H9 (cell line): ENCODE measurements at regions not wholly inside any gene's neighbourhood (a gene's known extent, or its start where the extent isn't known, plus 50 kb on each side); places are given as distances from the start of the nearest gene placed in this dataset.

ENCODE experiments used
- DNase-seq: peaks from one replicate; pipeline ENCODE4 v3.0.0-alpha.2; 2017
- H2AFZ ChIP-seq: one replicate; pipeline ENCODE4 v1.6.1; 2013; ENCODE audit warnings: mild to moderate bottlenecking, low read length, control low read depth, moderate library complexity
- H2AK5ac ChIP-seq: 2 replicates; pipeline ENCODE4 v1.6.1; 2013; ENCODE audit warnings: low read length, control low read depth, mixed read lengths; ENCODE audit not compliant: insufficient read length
- H2BK120ac ChIP-seq: one replicate; pipeline ENCODE4 v1.6.1; 2013; ENCODE audit warnings: low read depth, mild to moderate bottlenecking, low read length, control low read depth, inconsistent platforms; ENCODE audit not compliant: poor library complexity, severe bottlenecking
- H2BK12ac ChIP-seq: 2 replicates; pipeline ENCODE4 v1.6.1; 2013; ENCODE audit warnings: low read length, control low read depth, mixed read lengths, low read depth; ENCODE audit not compliant: insufficient read length
- H2BK15ac ChIP-seq: 2 replicates; pipeline ENCODE4 v1.6.1; 2013; ENCODE audit warnings: low read depth, low read length, control low read depth
- H2BK20ac ChIP-seq: one replicate; pipeline ENCODE4 v1.6.1; 2013; ENCODE audit warnings: low read depth, mild to moderate bottlenecking, low read length, control low read depth, inconsistent platforms; ENCODE audit not compliant: poor library complexity, severe bottlenecking
- H2BK5ac ChIP-seq: 2 replicates; pipeline ENCODE4 v1.6.1; 2013; ENCODE audit warnings: low read length, control low read depth, mixed read lengths; ENCODE audit not compliant: insufficient read length
- H3K14ac ChIP-seq: 2 replicates; pipeline ENCODE4 v1.6.1; 2013; ENCODE audit warnings: low read length, control low read depth; ENCODE audit not compliant: insufficient read depth
- H3K18ac ChIP-seq: 2 replicates; pipeline ENCODE4 v1.6.1; 2013; ENCODE audit warnings: low read depth, mild to moderate bottlenecking, mixed read lengths, low read length, control low read depth; ENCODE audit not compliant: insufficient read length
- H3K23ac ChIP-seq: 2 replicates; pipeline ENCODE4 v1.6.1; 2013; ENCODE audit warnings: low read length, control low read depth, mixed read lengths, low read depth; ENCODE audit not compliant: insufficient read length
- H3K23me2 ChIP-seq: 2 replicates; pipeline ENCODE4 v1.6.1; 2013; ENCODE audit warnings: low read depth, mild to moderate bottlenecking, mixed read lengths, low read length, control low read depth; ENCODE audit not compliant: insufficient read length, poor library complexity, severe bottlenecking
- H3K27ac ChIP-seq: 2 replicates; pipeline ENCODE4 v1.5.1; 2013; ENCODE audit warnings: low read length, control low read depth, mixed read lengths, low read depth; ENCODE audit not compliant: insufficient read length
- H3K27me3 ChIP-seq: 2 replicates; pipeline ENCODE4 v1.6.1; 2013; ENCODE audit warnings: low read length, control low read depth, inconsistent platforms; ENCODE audit not compliant: insufficient read depth
- H3K4ac ChIP-seq: 2 replicates; pipeline ENCODE4 v1.6.1; 2013; ENCODE audit warnings: low read depth, mild to moderate bottlenecking, control low read depth, inconsistent platforms, low read length, moderate library complexity
- H3K4me1 ChIP-seq: 2 replicates; pipeline ENCODE4 v1.6.1; 2013; ENCODE audit warnings: low read length, control low read depth, inconsistent platforms; ENCODE audit not compliant: insufficient read depth
- H3K4me2 ChIP-seq: 2 replicates; pipeline ENCODE4 v1.6.1; 2013; ENCODE audit warnings: low read length, control low read depth, mixed read lengths; ENCODE audit not compliant: insufficient read length, insufficient read depth
- H3K56ac ChIP-seq: 2 replicates; pipeline ENCODE4 v1.6.1; 2013; ENCODE audit warnings: low read depth, mild to moderate bottlenecking, mixed read lengths, low read length, control low read depth; ENCODE audit not compliant: insufficient read length
- H3K79me1 ChIP-seq: 2 replicates; pipeline ENCODE4 v1.6.1; 2013; ENCODE audit warnings: low read depth, mild to moderate bottlenecking, moderate library complexity, low read length, control low read depth, inconsistent platforms; ENCODE audit not compliant: insufficient read depth, poor library complexity, severe bottlenecking
- H3K79me2 ChIP-seq: 2 replicates; pipeline ENCODE4 v1.6.1; 2013; ENCODE audit warnings: low read length, control low read depth, inconsistent platforms; ENCODE audit not compliant: insufficient read depth
- H3K9ac ChIP-seq: 2 replicates; pipeline ENCODE4 v1.6.1; 2013; ENCODE audit warnings: low read length, control low read depth, mixed read lengths; ENCODE audit not compliant: insufficient read length; ENCODE audit errors: extremely low read depth
- H3K9me3 ChIP-seq: one replicate; pipeline ENCODE4 v1.6.1; 2013; ENCODE audit warnings: low read depth, low read length, inconsistent platforms; ENCODE audit not compliant: control insufficient read depth
- H3T11ph ChIP-seq: one replicate; pipeline ENCODE4 v1.6.1; 2013; ENCODE audit warnings: mild to moderate bottlenecking, low read length, control low read depth, inconsistent platforms
- H4K20me1 ChIP-seq: one replicate; pipeline ENCODE4 v1.6.1; 2013; ENCODE audit not compliant: control insufficient read depth, insufficient read length, insufficient read depth
- H4K5ac ChIP-seq: 2 replicates; pipeline ENCODE4 v1.6.1; 2013; ENCODE audit warnings: low read depth, mild to moderate bottlenecking, mixed read lengths, low read length, control low read depth; ENCODE audit not compliant: insufficient read length
- H4K8ac ChIP-seq: replicated peaks from 2 replicates; pipeline ENCODE4 v1.6.1; 2013; ENCODE audit warnings: low read length, control low read depth, mixed read lengths, low read depth; ENCODE audit not compliant: insufficient read length
- H4K91ac ChIP-seq: 2 replicates; pipeline ENCODE4 v1.6.1; 2013; ENCODE audit warnings: low read depth, mild to moderate bottlenecking, moderate library complexity, mixed read lengths, low read length, control low read depth; ENCODE audit not compliant: insufficient read length
- H3K27ac Mint-ChIP-seq, 3 experiments: 2 replicates in 2 of 3; 3 replicates in 1 of 3; pipeline ENCODE4 v1.8.0; 2020 to 2021; ENCODE audit warnings: mixed read lengths in 3 of 3, mild to moderate bottlenecking in 1 of 3, moderate library complexity in 1 of 3
- H3K27me3 Mint-ChIP-seq: 2 replicates; pipeline ENCODE4 v1.8.0; 2021; ENCODE audit warnings: low read depth, mild to moderate bottlenecking, moderate library complexity, mixed read lengths
- H3K36me3 Mint-ChIP-seq, 3 experiments: 2 replicates in 2 of 3; 3 replicates in 1 of 3; pipeline ENCODE4 v1.8.0; 2020 to 2021; ENCODE audit warnings: low read depth in 3 of 3, mixed read lengths in 3 of 3; ENCODE audit not compliant: insufficient read depth in 1 of 3
- H3K4me1 Mint-ChIP-seq, 2 experiments: 2 replicates each; pipeline ENCODE4 v1.8.0; 2020; ENCODE audit warnings: mixed read lengths in 2 of 2
- H3K4me3 Mint-ChIP-seq, 2 experiments: 2 replicates in 1 of 2; 3 replicates in 1 of 2; pipeline ENCODE4 v1.8.0; 2020 to 2021; ENCODE audit warnings: mild to moderate bottlenecking in 2 of 2, mixed read lengths in 2 of 2, moderate library complexity in 1 of 2
- H3K9me3 Mint-ChIP-seq, 2 experiments: 2 replicates in 1 of 2; 3 replicates in 1 of 2; pipeline ENCODE4 v1.8.0; 2020; ENCODE audit warnings: mild to moderate bottlenecking in 2 of 2, mixed read lengths in 2 of 2, moderate library complexity in 1 of 2
- CTCF ChIP-seq: fragments of 200-600 bp; sonication (generic); conservative IDR thresholded peaks from 3 replicates; pipeline ENCODE4 v1.8.0; 2021; ENCODE audit warnings: antibody characterized with exemption, mild to moderate bottlenecking
- WGBS: extraction: QIAGEN DNeasy Blood & Tissue Kit; methylation state at CpG from one replicate; pipeline ENCODE4 v1.1.7; 2013; ENCODE audit warnings: missing lambda C conversion rate, low lambda C conversion rate, mixed read lengths; ENCODE audit not compliant: insufficient read length; ENCODE audit errors: extremely low coverage; 5-methylcytosine and 5-hydroxymethylcytosine counted together

GRCh38 chr20:19947611-19948264 lies 69.4 kb upstream of the NAA20 start:
- no peak overlapping the region for H3K27ac Mint-ChIP-seq

More at GRCh38 chr20:19947611-19948264, 69.4 kb upstream of the NAA20 start:
- H3K4me1 ChIP-seq, result no peaks in the 10 kb centered on the region; the same call in 1 of the 2 replicates
- no peaks in the 10 kb centered on the region; the same call in 1 of the 2 replicates for H3K27me3 ChIP-seq
- H3K9ac ChIP-seq, result no peak overlapping the region
- H3T11ph ChIP-seq, result no peak overlapping the region
- no peak overlapping the region for H4K8ac ChIP-seq
- H3K4me2 ChIP-seq, result no peak overlapping the region
- Mint-ChIP-seq H3K4me1 (peaks cover 0 to 4% of the 10 kb centered on the region in 2 experiments; a peak in 1 of 4 replicates), H3K36me3 (no peaks in the 10 kb centered on the region), H3K27me3 (no peaks in the 10 kb centered on the region), H3K4me3 (no peak overlapping the region), H3K9me3 (no peaks in the 10 kb centered on the region)
- no peak overlapping the region for H3K4ac ChIP-seq
- DNase-seq, result peak; percentile 73
- H4K5ac ChIP-seq, result no peak overlapping the region
- no peak overlapping the region for H3K56ac ChIP-seq
- no peak overlapping the region for H3K27ac ChIP-seq
- H3K14ac ChIP-seq, result no peak overlapping the region
- no CpG with 5 or more reads among the region's 10 CpGs for WGBS
- no peaks in the 10 kb centered on the region for H3K79me2 ChIP-seq
- no peak overlapping the region for H2AK5ac ChIP-seq
- no peak overlapping the region for H2BK12ac ChIP-seq
- H3K23ac ChIP-seq, result no peak overlapping the region
- no peak overlapping the region for H2BK120ac ChIP-seq
- no peak overlapping the region for H3K18ac ChIP-seq
- no peak overlapping the region for H4K91ac ChIP-seq
- H3K79me1 ChIP-seq, result no peaks in the 10 kb centered on the region
- H3K9me3 ChIP-seq, result no peaks in the 10 kb centered on the region
- no peak for TF ChIP-seq CTCF
- H4K20me1 ChIP-seq, result no peaks in the 10 kb centered on the region
- no peak overlapping the region for H2BK15ac ChIP-seq
- H2BK5ac ChIP-seq, result no peak overlapping the region
- no peak overlapping the region for H2BK20ac ChIP-seq
- H2AFZ ChIP-seq, result no peak overlapping the region
- H3K23me2 ChIP-seq, result no peaks in the 10 kb centered on the region
